ENCODE measurements at regions not wholly inside any gene's neighbourhood (a gene's known extent, or its start where the extent isn't known, plus 50 kb on each side); places are given as distances from the start of the nearest gene placed in this dataset.
"Not testable (repeated sequence)": the region's sequence is repeated elsewhere in the genome, so short reads cannot be mapped to it uniquely, and the experiment has no call there.

GRCh38 chr15:32342772-32343199, 60.3 kb downstream of the GOLGA8K start:
- peak; percentile 65 for DNase-seq (ENCODE audit: low read depth, low spot score)

GRCh38 chr15:32342268-32342667, 60.8 kb downstream of the GOLGA8K start:
- DNase-seq (ENCODE audit: low read depth, low spot score): not testable (repeated sequence)

- not testable (repeated sequence) for DNase-seq (ENCODE audit: low read depth, low spot score)
Observed at GRCh38 chr15:32341530-32341929, 61.6 kb downstream of the GOLGA8K start.

- not testable (repeated sequence) for DNase-seq (ENCODE audit: low read depth, low spot score)
Observed at GRCh38 chr15:32336804-32337203, 66.3 kb downstream of the GOLGA8K start.

- not testable (repeated sequence) for DNase-seq (ENCODE audit: low read depth, low spot score)
Observed at GRCh38 chr15:32323353-32323752, 79.7 kb downstream of the GOLGA8K start.

- not testable (repeated sequence) for DNase-seq (ENCODE audit: low read depth, low spot score)
Observed at GRCh38 chr15:32319247-32319646, 83.8 kb downstream of the GOLGA8K start.

- not testable (repeated sequence) for DNase-seq (ENCODE audit: low read depth, low spot score)
Observed at GRCh38 chr15:32316482-32316881, 86.6 kb downstream of the GOLGA8K start.

GRCh38 chr15:32315079-32315939, 87.8 kb downstream of the GOLGA8K start:
- DNase-seq (ENCODE audit: low read depth, low spot score): not testable (repeated sequence)

GRCh38 chr15:32313446-32314209, 89.5 kb downstream of the GOLGA8K start:
- DNase-seq (ENCODE audit: low read depth, low spot score): peak; percentile 0

GRCh38 chr15:32312721-32313120, 90.4 kb downstream of the GOLGA8K start:
- peak; percentile 0 for DNase-seq (ENCODE audit: low read depth, low spot score)

GRCh38 chr15:32307592-32307991, 95.5 kb downstream of the GOLGA8K start:
- not testable (repeated sequence) for DNase-seq (ENCODE audit: low read depth, low spot score)

- peak; percentile 0 for DNase-seq (ENCODE audit: low read depth, low spot score)
Observed at GRCh38 chr15:32276200-32276830, 126.8 kb downstream of the GOLGA8K start.

- DNase-seq (ENCODE audit: low read depth, low spot score): not testable (repeated sequence)
Observed at GRCh38 chr15:32253958-32254357, 149.1 kb downstream of the GOLGA8K start.

GRCh38 chr15:32249207-32249606, 153.9 kb downstream of the GOLGA8K start:
- not testable (repeated sequence) for DNase-seq (ENCODE audit: low read depth, low spot score)

GRCh38 chr15:32243727-32244126, 159.4 kb downstream of the GOLGA8K start:
- not testable (repeated sequence) for DNase-seq (ENCODE audit: low read depth, low spot score)

- DNase-seq (ENCODE audit: low read depth, low spot score): not testable (repeated sequence)
Observed at GRCh38 chr15:32242780-32243528, 160.1 kb downstream of the GOLGA8K start.

- DNase-seq (ENCODE audit: low read depth, low spot score): not testable (repeated sequence)
Observed at GRCh38 chr15:32227410-32228114, 175.5 kb downstream of the GOLGA8K start.

GRCh38 chr15:32222716-32223115, 180.4 kb downstream of the GOLGA8K start:
- no peak for DNase-seq (ENCODE audit: low read depth, low spot score)
